H7 (cell line): ENCODE measurements at regions not wholly inside any gene's neighbourhood (a gene's known extent, or its start where the extent isn't known, plus 50 kb on each side); places are given as distances from the start of the nearest gene placed in this dataset.
A peak's percentile ranks its signal among the peaks of the same experiment; 100 is the strongest.

Experiments used
- DNase-seq: peaks from one replicate; pipeline ENCODE4 v3.0.0; 2012
- H3K27me3 ChIP-seq: 2 replicates; pipeline ENCODE4 v1.6.0; 2011; ENCODE audit warnings: mild to moderate bottlenecking, low read length; ENCODE audit not compliant: control insufficient read depth, insufficient read depth
- H3K36me3 ChIP-seq: replicated peaks from 2 replicates; pipeline ENCODE4 v1.5.1; 2011; ENCODE audit warnings: low read length; ENCODE audit not compliant: control insufficient read depth, insufficient read depth
- H3K4me3 ChIP-seq: 2 replicates; pipeline ENCODE4 v1.5.1; 2011; ENCODE audit warnings: low read depth, mild to moderate bottlenecking, control low read depth, low read length, moderate library complexity; ENCODE audit not compliant: insufficient read depth

DNA sequence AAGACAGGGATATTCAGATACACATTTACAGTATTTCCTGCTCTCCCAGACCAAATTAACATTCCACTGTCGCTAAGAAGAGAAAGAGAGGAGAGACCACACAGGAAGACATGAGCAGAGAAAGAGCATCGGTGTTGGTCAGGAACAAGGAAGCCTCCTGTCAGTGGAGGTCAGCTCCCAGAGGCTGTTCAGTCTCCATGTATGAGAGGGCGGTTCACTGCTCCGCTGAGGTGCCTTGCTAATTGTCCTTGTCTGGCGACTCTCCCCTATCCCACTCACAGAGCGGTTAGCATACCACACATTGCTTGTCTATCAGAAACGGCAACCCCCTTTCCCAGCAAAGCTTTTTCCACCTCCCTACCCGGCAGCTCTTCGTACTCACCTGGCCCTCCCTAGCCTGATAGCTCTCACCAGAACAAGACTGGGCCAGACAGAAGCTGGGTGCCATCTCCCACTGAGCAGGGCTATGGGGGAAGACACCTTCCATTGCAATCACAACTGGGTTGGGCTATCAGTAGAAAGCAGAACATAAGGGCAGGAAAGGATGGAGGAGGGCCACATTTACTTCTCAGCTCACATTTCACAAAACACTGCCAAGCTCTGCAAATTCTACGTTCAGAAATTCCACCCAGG lies 58.6 kb upstream of the LMNB1 start:
- H3K4me3 ChIP-seq: no peak overlapping the region
- DNase-seq: peak; percentile 38
- no peaks in the 10 kb centered on the region for H3K36me3 ChIP-seq
- no peaks in the 10 kb centered on the region for H3K27me3 ChIP-seq

DNA sequence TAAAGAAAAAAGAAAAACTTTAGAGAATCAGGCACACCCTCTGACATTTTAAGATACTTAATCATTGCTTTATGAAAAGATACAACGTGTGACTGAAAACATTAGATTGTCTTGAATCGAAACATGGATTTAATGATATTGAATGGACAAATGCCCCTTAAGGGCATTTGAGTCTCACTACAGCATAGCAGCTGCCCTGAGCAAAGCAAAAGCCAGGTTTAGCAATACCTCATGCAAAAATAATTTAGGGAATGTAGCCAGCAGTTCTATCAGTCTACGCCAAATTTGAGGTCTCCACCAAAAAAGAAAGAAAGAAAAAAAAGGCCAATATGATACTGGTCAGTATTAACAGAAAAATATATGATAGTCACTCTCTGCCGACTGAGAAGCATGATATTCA lies 56.6 kb upstream of the LMNB1 start:
- H3K4me3 ChIP-seq: no peak overlapping the region
- no peaks in the 10 kb centered on the region for H3K36me3 ChIP-seq
- no peaks in the 10 kb centered on the region for H3K27me3 ChIP-seq
- DNase-seq: no peak

DNA sequence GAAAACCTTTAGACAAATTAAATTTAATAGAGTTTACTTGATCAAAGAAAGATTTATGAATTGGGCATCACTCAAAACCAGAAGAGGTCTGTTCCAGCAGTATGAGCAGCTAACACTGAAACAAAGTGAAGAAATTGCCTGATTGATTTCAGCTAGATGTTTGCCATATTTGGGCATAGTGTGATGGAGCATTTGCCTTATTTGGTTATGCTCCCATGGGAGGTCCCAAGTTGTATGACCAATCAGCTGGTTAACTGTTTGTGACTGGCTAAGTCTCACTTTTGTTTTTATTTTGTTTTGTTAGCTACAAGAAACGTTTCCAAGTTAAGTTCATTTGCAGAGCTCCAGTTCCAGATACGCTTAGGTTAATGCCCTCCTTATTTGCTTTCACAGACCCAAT lies 53.3 kb upstream of the LMNB1 start:
- Histone ChIP-seq H3K27me3 (no peaks in the 10 kb centered on the region), H3K4me3 (no peak overlapping the region), H3K36me3 (no peaks in the 10 kb centered on the region)
- DNase-seq: no peak
